ENCODE measurements at regions not wholly inside any gene's neighbourhood (a gene's known extent, or its start where the extent isn't known, plus 50 kb on each side); places are given as distances from the start of the nearest gene placed in this dataset.

- Histone ChIP-seq H3K36me3 (no peaks in the 10 kb centered on the region), H3K4me1 (ENCODE audit: low read depth) (peaks cover 3% of the 10 kb centered on the region), H3K27ac (no peak overlapping the region), H3K9me3 (ENCODE audit: low read depth) (no peaks in the 10 kb centered on the region), H3K4me3 (no peak overlapping the region), H3K27me3 (no peaks in the 10 kb centered on the region)
- no peak for TF ChIP-seq CTCF (IDR thresholded peaks at IDR 0.05; ENCODE audit: low read depth, low read length)
- DNase-seq (ENCODE audit: low read depth in 1 of 2, low spot score in 1 of 2): no peak
These were observed 890.8 kb upstream of the USP15 start for GRCh38 chr12:61369241-61369910.

GRCh38 chr12:61384511-61384910, 875.7 kb upstream of the USP15 start:
- Histone ChIP-seq H3K4me1 (ENCODE audit: low read depth) (no peaks in the 10 kb centered on the region), H3K9me3 (ENCODE audit: low read depth) (no peaks in the 10 kb centered on the region), H3K36me3 (no peaks in the 10 kb centered on the region), H3K27ac (no peak overlapping the region), H3K4me3 (no peak overlapping the region), H3K27me3 (no peaks in the 10 kb centered on the region)
- TF ChIP-seq CTCF (IDR thresholded peaks at IDR 0.05; ENCODE audit: low read depth, low read length): no peak
- no peak for DNase-seq (ENCODE audit: low read depth in 1 of 2, low spot score in 1 of 2)

GRCh38 chr12:61385771-61386170, 874.4 kb upstream of the USP15 start:
- DNase-seq (ENCODE audit: low read depth in 1 of 2, low spot score in 1 of 2): no peak
- Histone ChIP-seq H3K36me3 (no peaks in the 10 kb centered on the region), H3K9me3 (ENCODE audit: low read depth) (no peaks in the 10 kb centered on the region), H3K4me1 (ENCODE audit: low read depth) (no peaks in the 10 kb centered on the region), H3K4me3 (no peak overlapping the region), H3K27me3 (no peaks in the 10 kb centered on the region), H3K27ac (no peak overlapping the region)
- no peak for TF ChIP-seq CTCF (IDR thresholded peaks at IDR 0.05; ENCODE audit: low read depth, low read length)

GRCh38 chr12:61397668-61398067, 862.5 kb upstream of the USP15 start:
- no peak for TF ChIP-seq CTCF (IDR thresholded peaks at IDR 0.05; ENCODE audit: low read depth, low read length)
- no peak for DNase-seq (ENCODE audit: low read depth in 1 of 2, low spot score in 1 of 2)
- no peaks in the 10 kb centered on the region for H3K4me1 ChIP-seq (ENCODE audit: low read depth)
- no peaks in the 10 kb centered on the region for H3K27me3 ChIP-seq
- H3K9me3 ChIP-seq (ENCODE audit: low read depth): no peaks in the 10 kb centered on the region
- no peak overlapping the region for H3K4me3 ChIP-seq
- H3K36me3 ChIP-seq: no peaks in the 10 kb centered on the region
- H3K27ac ChIP-seq: no peak overlapping the region

GRCh38 chr12:61412201-61412600, 848.0 kb upstream of the USP15 start:
- TF ChIP-seq CTCF (IDR thresholded peaks at IDR 0.05; ENCODE audit: low read depth, low read length): no peak

More at GRCh38 chr12:61412201-61412600, 848.0 kb upstream of the USP15 start:
- DNase-seq (ENCODE audit: low read depth in 1 of 2, low spot score in 1 of 2): no peak
- Histone ChIP-seq H3K4me3 (no peak overlapping the region), H3K27me3 (no peaks in the 10 kb centered on the region), H3K4me1 (ENCODE audit: low read depth) (no peaks in the 10 kb centered on the region), H3K36me3 (no peaks in the 10 kb centered on the region), H3K27ac (no peak overlapping the region), H3K9me3 (ENCODE audit: low read depth) (no peaks in the 10 kb centered on the region)
